CD14-positive monocyte (primary cell): ENCODE measurements at regions not wholly inside any gene's neighbourhood (a gene's known extent, or its start where the extent isn't known, plus 50 kb on each side); places are given as distances from the start of the nearest gene placed in this dataset.
A peak's percentile ranks its signal among the peaks of the same experiment; 100 is the strongest.

ENCODE experiments used
- DNase-seq, 3 donors: peaks; one replicate each; pipeline ENCODE4 v3.0.0-alpha.2; 2011 to 2022
- H2AFZ ChIP-seq: 2 replicates; pipeline ENCODE4 v1.6.0; 2012; ENCODE audit warnings: mild to moderate bottlenecking, low read depth, low read length, inconsistent platforms; ENCODE audit not compliant: insufficient read depth, poor library complexity, severe bottlenecking
- H3K27ac ChIP-seq, 2 donors: 1 replicate in 1 of 2; 2 replicates in 1 of 2; pipeline ENCODE4 v1.5.1; 2012 to 2013; ENCODE audit warnings: low read length in 2 of 2, control low read depth in 1 of 2, inconsistent platforms in 1 of 2, low read depth in 1 of 2, mild to moderate bottlenecking in 1 of 2
- H3K27me3 ChIP-seq, 2 donors: one replicate each; pipeline versions ENCODE4 v1.6.0 to v1.6.1; 2011 to 2013; ENCODE audit warnings: low read length in 2 of 2; ENCODE audit not compliant: control insufficient read depth in 2 of 2, insufficient read depth in 2 of 2
- H3K36me3 ChIP-seq, 2 donors: replicated peaks in 1 of 2; 1 replicate in 1 of 2; 2 replicates in 1 of 2; pipeline versions ENCODE4 v1.5.1 to v1.6.1; 2012 to 2013; ENCODE audit warnings: low read length in 2 of 2, control low read depth in 1 of 2, inconsistent platforms in 1 of 2, mild to moderate bottlenecking in 1 of 2; ENCODE audit not compliant: insufficient read depth in 2 of 2, control insufficient read depth in 1 of 2
- H3K4me1 ChIP-seq, 2 donors: 1 replicate in 1 of 2; 2 replicates in 1 of 2; pipeline versions ENCODE4 v1.5.1 to v1.6.1; 2012 to 2013; ENCODE audit warnings: low read length in 2 of 2, control low read depth in 1 of 2, inconsistent platforms in 1 of 2, mild to moderate bottlenecking in 1 of 2, moderate library complexity in 1 of 2; ENCODE audit not compliant: insufficient read depth in 2 of 2, control insufficient read depth in 1 of 2
- H3K4me2 ChIP-seq: replicated peaks from 2 replicates; pipeline ENCODE3; 2012; ENCODE audit warnings: low read length, moderate library complexity, mild to moderate bottlenecking; ENCODE audit not compliant: poor library complexity, severe bottlenecking; ENCODE audit errors: extremely low read depth
- H3K4me3 ChIP-seq, 3 experiments: fragments of 200-600 bp in 1 of 3; sonication (generic) in 1 of 3; replicated peaks in 1 of 3; 1 replicate in 2 of 3; 2 replicates in 1 of 3; pipeline ENCODE4 v1.5.1; 2011 to 2013; ENCODE audit warnings: low read length in 3 of 3, mild to moderate bottlenecking in 3 of 3, control low read depth in 2 of 3, low read depth in 2 of 3, inconsistent platforms in 1 of 3, moderate library complexity in 1 of 3
- H3K79me2 ChIP-seq: 2 replicates; pipeline ENCODE4 v1.6.0; 2012; ENCODE audit warnings: mild to moderate bottlenecking, control low read depth, inconsistent platforms, low read length, moderate library complexity; ENCODE audit not compliant: insufficient read depth
- H3K9ac ChIP-seq: 2 replicates; pipeline ENCODE4 v1.6.0; 2017; ENCODE audit warnings: low read length, mild to moderate bottlenecking; ENCODE audit not compliant: insufficient read depth, poor library complexity, severe bottlenecking
- H3K9me3 ChIP-seq, 2 donors: replicated peaks in 1 of 2; 1 replicate in 1 of 2; 2 replicates in 1 of 2; pipeline versions ENCODE4 v1.5.1 to v1.6.1; 2012 to 2013; ENCODE audit warnings: low read length in 2 of 2, control low read depth in 1 of 2; ENCODE audit not compliant: control insufficient read depth in 1 of 2, insufficient read depth in 1 of 2
- H4K20me1 ChIP-seq: 2 replicates; pipeline ENCODE4 v1.6.0; 2012; ENCODE audit warnings: mild to moderate bottlenecking, low read length, control low read depth, moderate library complexity; ENCODE audit not compliant: insufficient read depth
- H3K27ac Mint-ChIP-seq, 7 donors: one replicate each; pipeline ENCODE4 v1.8.0; 2020; ENCODE audit warnings: mild to moderate bottlenecking in 7 of 7, mixed read lengths in 7 of 7, moderate library complexity in 6 of 7, inconsistent platforms in 2 of 7
- H3K27me3 Mint-ChIP-seq, 3 donors: one replicate each; pipeline ENCODE4 v1.8.0; 2021 to 2022; ENCODE audit warnings: low read depth in 3 of 3, mild to moderate bottlenecking in 3 of 3, mixed read lengths in 3 of 3, moderate library complexity in 3 of 3, inconsistent platforms in 1 of 3
- H3K36me3 Mint-ChIP-seq, 2 donors: one replicate each; pipeline ENCODE4 v1.8.0; 2020; ENCODE audit warnings: mixed read lengths in 2 of 2, inconsistent platforms in 1 of 2, mild to moderate bottlenecking in 1 of 2
- H3K4me1 Mint-ChIP-seq: one replicate; pipeline ENCODE4 v1.8.0; 2020; ENCODE audit warnings: mild to moderate bottlenecking, mixed read lengths
- H3K4me3 Mint-ChIP-seq, 2 donors: one replicate each; pipeline ENCODE4 v1.8.0; 2020; ENCODE audit warnings: mild to moderate bottlenecking in 2 of 2, mixed read lengths in 2 of 2, moderate library complexity in 1 of 2
- H3K9me3 Mint-ChIP-seq, 7 donors: one replicate each; pipeline ENCODE4 v1.8.0; 2020 to 2022; ENCODE audit warnings: mixed read lengths in 7 of 7, mild to moderate bottlenecking in 6 of 7, moderate library complexity in 6 of 7, inconsistent platforms in 2 of 7
- WGBS: methylation state at CpG from one replicate; pipeline ENCODE4 v1.1.5; 2013; ENCODE audit warnings: missing lambda C conversion rate; ENCODE audit not compliant: insufficient coverage; 5-methylcytosine and 5-hydroxymethylcytosine counted together
- intact Hi-C, 2 donors: fragments of 100-400 bp; cut with micrococcal nuclease; formaldehyde crosslinking; loops; one replicate each; pipeline versions ENCODE4 v1.15.0 to v1.15.1; 2023
- TF ChIP-seq, protein P1 (sequence below): fragments of 200-600 bp; IDR thresholded peaks from one replicate; pipeline ENCODE4 v1.8.0; 2022; ENCODE audit warnings: antibody characterized with exemption, mild to moderate bottlenecking

DNA sequence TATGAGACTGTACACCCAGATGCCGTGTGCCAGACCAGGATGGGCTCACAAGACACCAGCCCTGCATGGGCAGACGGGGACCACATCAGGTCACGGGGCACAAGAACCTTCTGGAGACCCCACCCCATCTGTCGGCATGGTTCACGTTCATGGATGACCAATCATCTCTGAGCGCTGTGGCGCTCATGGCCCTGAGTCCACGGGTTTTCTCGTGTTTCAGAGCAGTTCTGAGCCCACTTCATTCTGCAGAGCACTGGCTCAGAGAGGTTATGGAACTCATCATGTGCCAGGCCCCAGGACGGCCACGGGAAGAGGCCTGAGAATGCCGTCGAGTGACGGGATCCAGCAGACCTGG lies 63.0 kb upstream of the PPARA start:
- H2AFZ ChIP-seq: no peak overlapping the region
- DNase-seq: no peak
- H4K20me1 ChIP-seq: peaks cover 100% of the 10 kb centered on the region
- Mint-ChIP-seq H3K9me3 (no peaks in the 10 kb centered on the region), H3K36me3 (peaks cover 38 to 73% of the 10 kb centered on the region in 2 donors), H3K27me3 (no peaks in the 10 kb centered on the region), H3K27ac (peak overlapping the region in 1 of 7 donors; percentile 10), H3K4me1 (no peaks in the 10 kb centered on the region), H3K4me3 (no peak overlapping the region)
- TF ChIP-seq, protein P1, sequence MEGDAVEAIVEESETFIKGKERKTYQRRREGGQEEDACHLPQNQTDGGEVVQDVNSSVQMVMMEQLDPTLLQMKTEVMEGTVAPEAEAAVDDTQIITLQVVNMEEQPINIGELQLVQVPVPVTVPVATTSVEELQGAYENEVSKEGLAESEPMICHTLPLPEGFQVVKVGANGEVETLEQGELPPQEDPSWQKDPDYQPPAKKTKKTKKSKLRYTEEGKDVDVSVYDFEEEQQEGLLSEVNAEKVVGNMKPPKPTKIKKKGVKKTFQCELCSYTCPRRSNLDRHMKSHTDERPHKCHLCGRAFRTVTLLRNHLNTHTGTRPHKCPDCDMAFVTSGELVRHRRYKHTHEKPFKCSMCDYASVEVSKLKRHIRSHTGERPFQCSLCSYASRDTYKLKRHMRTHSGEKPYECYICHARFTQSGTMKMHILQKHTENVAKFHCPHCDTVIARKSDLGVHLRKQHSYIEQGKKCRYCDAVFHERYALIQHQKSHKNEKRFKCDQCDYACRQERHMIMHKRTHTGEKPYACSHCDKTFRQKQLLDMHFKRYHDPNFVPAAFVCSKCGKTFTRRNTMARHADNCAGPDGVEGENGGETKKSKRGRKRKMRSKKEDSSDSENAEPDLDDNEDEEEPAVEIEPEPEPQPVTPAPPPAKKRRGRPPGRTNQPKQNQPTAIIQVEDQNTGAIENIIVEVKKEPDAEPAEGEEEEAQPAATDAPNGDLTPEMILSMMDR: no peak
- H3K9ac ChIP-seq: no peak overlapping the region
- peaks cover 45 to 80% of the 10 kb centered on the region in 2 donors for H3K36me3 ChIP-seq
- intact Hi-C loops: no loop called here
- no peaks in the 10 kb centered on the region for H3K27me3 ChIP-seq
- peaks cover 96% of the 10 kb centered on the region for H3K79me2 ChIP-seq
- no peak overlapping the region for H3K27ac ChIP-seq
- H3K4me1 ChIP-seq: no peaks in the 10 kb centered on the region
- no peak overlapping the region for H3K4me3 ChIP-seq
- H3K9me3 ChIP-seq: no peaks in the 10 kb centered on the region
- WGBS: 96% methylated on average over 14 of the region's 14 CpGs
- H3K4me2 ChIP-seq: no peak overlapping the region

DNA sequence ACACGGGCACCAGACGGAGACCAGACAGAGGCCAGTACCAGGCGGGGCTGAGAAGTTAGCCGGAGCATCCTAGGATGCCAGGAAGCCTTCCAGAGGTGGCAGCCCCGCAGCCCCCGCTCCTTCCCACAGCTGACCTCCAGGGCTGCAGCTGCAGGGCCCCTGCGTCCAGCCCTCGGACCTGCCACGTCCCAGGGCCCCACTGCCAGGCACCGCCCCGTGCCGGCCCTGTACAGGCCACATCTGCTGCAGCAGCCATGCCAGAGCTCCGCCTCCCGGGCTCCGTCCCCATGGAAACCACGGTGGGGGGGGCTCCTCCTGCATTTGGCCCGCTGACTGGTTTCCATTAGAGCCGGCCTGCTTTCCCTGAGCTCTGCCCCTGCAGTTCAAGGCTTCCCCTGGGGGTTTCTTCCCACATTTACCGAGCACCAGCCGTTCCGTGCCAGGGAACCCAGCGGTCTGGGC lies 62.5 kb upstream of the PPARA start:
- Histone ChIP-seq H3K27me3 (no peaks in the 10 kb centered on the region), H3K4me3 (no peak overlapping the region), H3K27ac (no peak overlapping the region), H3K79me2 (peaks cover 96% of the 10 kb centered on the region), H3K36me3 (peaks cover 47 to 80% of the 10 kb centered on the region in 2 donors), H3K4me1 (no peaks in the 10 kb centered on the region), H3K9me3 (no peaks in the 10 kb centered on the region), H2AFZ (no peak overlapping the region), H4K20me1 (peaks cover 100% of the 10 kb centered on the region), H3K9ac (no peak overlapping the region), H3K4me2 (no peak overlapping the region)
- Mint-ChIP-seq H3K4me3 (no peak overlapping the region), H3K27ac (peak overlapping the region in 1 of 7 donors; percentile 10), H3K36me3 (peaks cover 38 to 71% of the 10 kb centered on the region in 2 donors), H3K9me3 (no peaks in the 10 kb centered on the region), H3K4me1 (no peaks in the 10 kb centered on the region), H3K27me3 (no peaks in the 10 kb centered on the region)
- TF ChIP-seq, protein P1: no peak
- DNase-seq: no peak
- WGBS: 86% methylated on average over 21 of the region's 22 CpGs
- intact Hi-C loops: no loop called here
